Esophagus muscularis mucosa (tissue), 3 donors: ENCODE measurements at regions not wholly inside any gene's neighbourhood (a gene's known extent, or its start where the extent isn't known, plus 50 kb on each side); places are given as distances from the start of the nearest gene placed in this dataset.

Experiments used
- CTCF ChIP-seq, 3 experiments: fragments of 200-600 bp in 2 of 3; fragments of 450-650 bp in 1 of 3; sonication (generic) in 2 of 3; IDR thresholded peaks; one replicate each; pipeline ENCODE4 v1.5.1; 2017 to 2019; ENCODE audit warnings: antibody characterized with exemption in 3 of 3, mild to moderate bottlenecking in 2 of 3, moderate library complexity in 1 of 3
- POLR2AphosphoS5 ChIP-seq, 2 donors: sonication (generic); formaldehyde crosslinking; IDR thresholded peaks; one replicate each; pipeline ENCODE4 v1.6.1; 2017; ENCODE audit warnings: antibody characterized with exemption in 2 of 2

DNA sequence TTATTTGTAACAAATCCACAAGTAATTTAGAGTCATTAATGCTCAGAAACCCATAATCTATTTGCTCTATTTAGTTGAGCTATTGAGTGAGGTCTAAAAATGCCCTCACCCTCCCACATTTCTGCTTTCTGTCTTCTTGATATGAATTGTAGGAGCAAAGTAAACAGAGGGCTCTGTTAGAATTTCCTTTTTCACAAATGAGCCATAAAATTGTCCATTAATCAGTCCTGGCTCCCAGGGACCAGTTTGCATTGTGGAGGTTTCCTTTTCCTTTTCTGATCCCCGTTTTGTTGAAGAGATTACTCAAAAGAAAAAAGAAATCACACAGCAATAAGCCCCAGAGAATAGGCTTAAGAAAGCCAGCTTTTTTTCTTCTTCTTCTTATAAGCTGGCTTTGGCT lies 476.7 kb downstream of the EPHA4 start:
- TF ChIP-seq CTCF (IDR thresholded peaks at IDR 0.05) (no peak), POLR2AphosphoS5 (IDR thresholded peaks at IDR 0.05) (no peak)
